IPS-15b (cell line): ENCODE measurements at regions not wholly inside any gene's neighbourhood (a gene's known extent, or its start where the extent isn't known, plus 50 kb on each side); places are given as distances from the start of the nearest gene placed in this dataset.

ENCODE experiments used
- H3K27me3 ChIP-seq: one replicate; pipeline ENCODE4 v1.6.1; 2013; ENCODE audit warnings: low read length; ENCODE audit not compliant: control insufficient read depth, insufficient read depth
- H3K36me3 ChIP-seq: one replicate; pipeline ENCODE4 v1.6.1; 2013; ENCODE audit warnings: low read length; ENCODE audit not compliant: control insufficient read depth, insufficient read depth
- H3K4me1 ChIP-seq: one replicate; pipeline ENCODE4 v1.6.1; 2013; ENCODE audit warnings: mild to moderate bottlenecking, low read length; ENCODE audit not compliant: control insufficient read depth, insufficient read depth
- H3K4me3 ChIP-seq: one replicate; pipeline ENCODE4 v1.5.1; 2013; ENCODE audit warnings: low read depth, low read length
- H3K9ac ChIP-seq: one replicate; pipeline ENCODE4 v1.6.1; 2013; ENCODE audit warnings: low read depth, mild to moderate bottlenecking, low read length
- H3K9me3 ChIP-seq: one replicate; pipeline ENCODE4 v1.6.1; 2013; ENCODE audit warnings: mild to moderate bottlenecking, low read length; ENCODE audit not compliant: control insufficient read depth, insufficient read depth

GRCh38 chr16:73543970-73544599 is 496.2 kb upstream of the ZFHX3 start:
- no peaks in the 10 kb centered on the region for H3K36me3 ChIP-seq
- peaks cover 10% of the 10 kb centered on the region for H3K4me1 ChIP-seq
- H3K9ac ChIP-seq, result peak overlapping the region; percentile 24
- H3K9me3 ChIP-seq, result no peaks in the 10 kb centered on the region
- H3K4me3 ChIP-seq, result peak overlapping the region; percentile 59
- peaks cover 6% of the 10 kb centered on the region for H3K27me3 ChIP-seq

- peaks cover 10% of the 10 kb centered on the region for H3K4me1 ChIP-seq
- no peaks in the 10 kb centered on the region for H3K36me3 ChIP-seq
- peaks cover 6% of the 10 kb centered on the region for H3K27me3 ChIP-seq
- H3K9me3 ChIP-seq, result no peaks in the 10 kb centered on the region
- H3K4me3 ChIP-seq, result peak overlapping the region; percentile 59
- peak overlapping the region; percentile 24 for H3K9ac ChIP-seq
These were observed 495.5 kb upstream of the ZFHX3 start for GRCh38 chr16:73543331-73543969.

- Histone ChIP-seq H3K36me3 (no peaks in the 10 kb centered on the region), H3K9me3 (no peaks in the 10 kb centered on the region), H3K4me3 (no peak overlapping the region), H3K9ac (no peak overlapping the region), H3K27me3 (peaks cover 6% of the 10 kb centered on the region), H3K4me1 (peaks cover 10% of the 10 kb centered on the region)
These were observed 495.0 kb upstream of the ZFHX3 start for GRCh38 chr16:73542885-73543284.

GRCh38 chr16:73537921-73538320 is 490.0 kb upstream of the ZFHX3 start:
- Histone ChIP-seq H3K4me3 (no peak overlapping the region), H3K36me3 (no peaks in the 10 kb centered on the region), H3K27me3 (no peaks in the 10 kb centered on the region), H3K4me1 (peaks cover 2% of the 10 kb centered on the region), H3K9me3 (no peaks in the 10 kb centered on the region), H3K9ac (no peak overlapping the region)

GRCh38 chr16:73536931-73537330 is 489.0 kb upstream of the ZFHX3 start:
- H3K9me3 ChIP-seq, result no peaks in the 10 kb centered on the region
- no peaks in the 10 kb centered on the region for H3K36me3 ChIP-seq
- no peak overlapping the region for H3K4me3 ChIP-seq
- no peaks in the 10 kb centered on the region for H3K4me1 ChIP-seq
- no peaks in the 10 kb centered on the region for H3K27me3 ChIP-seq
- H3K9ac ChIP-seq, result no peak overlapping the region

DNA sequence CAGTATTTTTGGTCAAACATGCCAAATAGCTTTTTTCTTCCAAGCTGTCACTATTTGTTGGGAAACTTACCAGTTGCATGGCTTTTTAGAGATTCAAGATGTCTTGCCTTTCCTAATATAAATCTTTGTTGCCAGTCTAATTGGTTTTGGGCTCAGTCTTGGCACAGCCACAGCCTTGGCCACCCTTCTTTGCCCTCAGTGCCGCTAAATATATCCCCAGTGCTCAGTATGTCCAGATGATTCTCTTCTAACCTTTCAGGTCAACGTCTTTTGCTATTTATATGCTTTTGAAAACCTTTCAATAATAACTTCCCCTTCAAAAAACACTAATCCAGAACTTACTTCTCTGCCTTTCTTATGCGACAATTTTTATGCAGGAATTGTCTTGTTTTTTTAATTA is 483.1 kb upstream of the ZFHX3 start:
- H3K36me3 ChIP-seq, result no peaks in the 10 kb centered on the region
- no peak overlapping the region for H3K9ac ChIP-seq
- H3K4me3 ChIP-seq, result no peak overlapping the region
- no peaks in the 10 kb centered on the region for H3K4me1 ChIP-seq
- H3K27me3 ChIP-seq, result no peaks in the 10 kb centered on the region
- H3K9me3 ChIP-seq, result no peaks in the 10 kb centered on the region

GRCh38 chr16:73530529-73530928 is 482.6 kb upstream of the ZFHX3 start:
- Histone ChIP-seq H3K9me3 (no peaks in the 10 kb centered on the region), H3K9ac (no peak overlapping the region), H3K27me3 (no peaks in the 10 kb centered on the region), H3K4me3 (no peak overlapping the region), H3K4me1 (no peaks in the 10 kb centered on the region), H3K36me3 (no peaks in the 10 kb centered on the region)

GRCh38 chr16:73529303-73530012 is 481.5 kb upstream of the ZFHX3 start:
- H3K4me1 ChIP-seq, result no peaks in the 10 kb centered on the region
- no peaks in the 10 kb centered on the region for H3K9me3 ChIP-seq
- H3K27me3 ChIP-seq, result no peaks in the 10 kb centered on the region
- no peaks in the 10 kb centered on the region for H3K36me3 ChIP-seq
- H3K9ac ChIP-seq, result no peak overlapping the region
- H3K4me3 ChIP-seq, result no peak overlapping the region

GRCh38 chr16:73527187-73527586 is 479.3 kb upstream of the ZFHX3 start:
- no peaks in the 10 kb centered on the region for H3K27me3 ChIP-seq

DNA sequence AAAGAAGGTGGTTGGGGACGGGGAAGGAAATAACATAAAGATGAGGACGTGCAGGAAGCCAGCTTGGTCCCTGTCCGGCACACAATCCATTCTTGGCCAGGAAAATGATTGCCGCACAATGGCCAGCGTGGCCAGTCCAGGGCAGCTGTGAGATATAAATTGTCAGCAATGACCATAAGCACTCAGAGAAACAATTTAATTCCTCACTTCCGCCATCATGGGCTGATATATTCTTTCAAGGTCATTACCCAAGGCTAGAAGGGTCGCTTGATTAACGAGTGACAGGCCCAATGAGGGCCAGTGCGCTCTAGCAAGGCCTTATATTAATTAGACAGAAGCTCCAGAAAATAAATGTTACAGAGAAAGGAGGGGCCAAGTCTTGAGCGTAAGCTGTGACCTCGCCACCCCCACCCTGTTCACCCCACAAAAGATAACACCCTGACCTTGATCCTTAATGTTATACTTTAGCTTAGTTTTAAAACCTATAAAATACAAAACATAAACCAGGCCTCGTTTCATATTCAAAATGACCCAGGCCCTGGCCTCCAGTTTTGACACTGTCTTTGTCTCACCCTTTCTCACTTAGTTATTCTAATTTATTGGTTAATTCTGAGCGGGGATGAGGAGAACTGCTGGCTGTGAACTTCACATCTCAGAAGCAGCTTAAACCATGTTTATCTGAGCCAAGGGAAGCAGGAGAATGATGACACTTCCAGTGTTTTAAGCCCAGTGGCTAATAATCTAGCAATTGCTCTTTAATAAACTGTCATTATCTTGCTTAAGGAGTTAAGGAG is 478.3 kb upstream of the ZFHX3 start:
- no peaks in the 10 kb centered on the region for H3K36me3 ChIP-seq
- H3K4me3 ChIP-seq, result no peak overlapping the region
- H3K4me1 ChIP-seq, result peaks cover 3% of the 10 kb centered on the region
- H3K27me3 ChIP-seq, result no peaks in the 10 kb centered on the region
- no peaks in the 10 kb centered on the region for H3K9me3 ChIP-seq
- H3K9ac ChIP-seq, result no peak overlapping the region

More at GRCh38 chr16:73527187-73527586, 479.3 kb upstream of the ZFHX3 start:
- H3K36me3 ChIP-seq, result no peaks in the 10 kb centered on the region
- no peak overlapping the region for H3K9ac ChIP-seq
- H3K4me3 ChIP-seq, result no peak overlapping the region
- no peaks in the 10 kb centered on the region for H3K9me3 ChIP-seq
- peaks cover 3% of the 10 kb centered on the region for H3K4me1 ChIP-seq

DNA sequence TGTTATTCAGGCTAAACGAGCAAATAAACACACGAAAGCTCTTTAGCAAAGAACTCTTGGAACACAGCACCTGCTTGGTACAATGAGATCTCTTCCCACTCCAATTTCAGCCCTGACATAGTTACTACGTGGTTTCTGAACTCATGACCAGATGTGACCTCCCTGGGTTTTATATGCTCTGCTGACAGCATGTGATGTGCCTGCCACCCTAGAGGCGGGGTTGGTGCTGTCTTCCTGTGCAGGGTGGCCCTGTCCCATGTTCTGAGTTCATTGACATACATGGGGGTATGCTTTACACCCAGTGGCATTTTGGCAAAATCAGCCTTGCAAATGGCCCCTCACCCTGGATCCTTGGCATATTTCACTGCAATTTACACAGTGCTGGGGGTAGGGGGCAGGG is 475.3 kb upstream of the ZFHX3 start:
- no peaks in the 10 kb centered on the region for H3K27me3 ChIP-seq
- no peak overlapping the region for H3K9ac ChIP-seq
- peaks cover 3% of the 10 kb centered on the region for H3K4me1 ChIP-seq
- H3K4me3 ChIP-seq, result no peak overlapping the region
- no peaks in the 10 kb centered on the region for H3K36me3 ChIP-seq
- H3K9me3 ChIP-seq, result no peaks in the 10 kb centered on the region
